Activated CD4-positive, alpha-beta T cell treated with anti-CD3 and anti-CD28 coated beads, Interleukin-2, Interleukin-4, amounts not matched to agents 100 ng/mL and 50 ng/mL, durations not matched to agents 16 hours and 8 hours (primary cell): ENCODE measurements at regions not wholly inside any gene's neighbourhood (a gene's known extent, or its start where the extent isn't known, plus 50 kb on each side); places are given as distances from the start of the nearest gene placed in this dataset.
A peak's percentile ranks its signal among the peaks of the same experiment; 100 is the strongest.
"Not testable (repeated sequence)": the region's sequence is repeated elsewhere in the genome, so short reads cannot be mapped to it uniquely, and the experiment has no call there.

Experiments used
- DNase-seq: peaks from one replicate; pipeline ENCODE4 v3.0.0-alpha.2; 2020; ENCODE audit warnings: low spot score

DNA sequence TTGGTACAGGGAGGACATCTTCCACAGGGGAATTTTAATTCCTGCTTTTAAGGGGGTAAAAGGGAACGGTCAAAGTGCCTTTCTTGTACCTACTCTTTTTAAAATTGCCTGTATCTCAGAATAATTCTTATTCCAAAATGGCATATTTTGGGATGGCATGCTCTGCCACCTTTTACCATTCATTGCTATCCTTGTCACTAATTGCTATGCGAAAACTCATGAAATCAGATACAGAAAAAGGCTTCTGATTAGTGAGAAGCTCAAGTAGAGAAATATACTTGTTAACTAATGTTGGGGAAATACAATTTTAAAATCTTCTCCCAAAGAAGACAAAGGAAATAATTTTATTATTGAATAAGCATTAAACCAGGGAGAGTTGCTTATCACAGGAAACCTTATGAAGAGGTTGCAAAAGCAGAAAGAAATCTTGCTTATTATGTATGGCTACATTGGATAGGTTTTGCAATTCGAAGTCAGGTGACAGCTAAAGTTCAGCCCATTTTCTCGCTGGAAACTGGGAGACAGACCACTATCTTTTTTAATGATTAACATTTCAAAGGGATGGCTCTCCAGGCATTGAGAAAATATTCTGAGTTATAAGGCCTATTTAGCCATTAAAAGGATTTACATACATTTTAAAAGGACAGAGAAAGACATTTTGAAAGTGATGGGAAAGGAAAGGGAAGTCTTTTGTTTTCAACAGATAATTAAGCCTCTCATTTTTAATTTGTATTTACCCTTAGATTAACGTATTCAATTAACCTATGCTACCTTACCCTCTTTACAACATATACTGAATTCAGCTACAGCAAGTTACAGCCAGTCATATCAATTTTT, 110.3 kb upstream of the PRSS16 start:
- DNase-seq, result no peak

DNA sequence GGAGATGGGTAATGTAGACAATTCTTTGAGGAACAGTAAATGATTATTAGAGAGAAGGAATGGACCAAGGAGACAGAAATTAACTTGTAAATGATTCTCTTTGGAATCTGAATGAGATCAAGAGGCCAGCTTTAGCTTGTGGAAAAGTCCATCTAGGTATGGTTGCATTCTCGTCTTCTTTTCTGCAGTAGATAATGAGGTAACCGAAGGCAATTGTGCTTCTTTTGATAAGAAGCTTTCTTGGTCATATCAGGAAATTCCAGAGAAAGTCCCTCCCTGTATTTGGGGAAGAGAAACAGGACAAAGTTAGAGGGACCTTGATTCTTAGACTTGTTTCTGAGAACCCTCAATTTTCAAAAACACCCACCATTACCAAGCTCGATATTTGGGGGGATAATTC, 109.1 kb upstream of the PRSS16 start:
- no peak for DNase-seq

DNA sequence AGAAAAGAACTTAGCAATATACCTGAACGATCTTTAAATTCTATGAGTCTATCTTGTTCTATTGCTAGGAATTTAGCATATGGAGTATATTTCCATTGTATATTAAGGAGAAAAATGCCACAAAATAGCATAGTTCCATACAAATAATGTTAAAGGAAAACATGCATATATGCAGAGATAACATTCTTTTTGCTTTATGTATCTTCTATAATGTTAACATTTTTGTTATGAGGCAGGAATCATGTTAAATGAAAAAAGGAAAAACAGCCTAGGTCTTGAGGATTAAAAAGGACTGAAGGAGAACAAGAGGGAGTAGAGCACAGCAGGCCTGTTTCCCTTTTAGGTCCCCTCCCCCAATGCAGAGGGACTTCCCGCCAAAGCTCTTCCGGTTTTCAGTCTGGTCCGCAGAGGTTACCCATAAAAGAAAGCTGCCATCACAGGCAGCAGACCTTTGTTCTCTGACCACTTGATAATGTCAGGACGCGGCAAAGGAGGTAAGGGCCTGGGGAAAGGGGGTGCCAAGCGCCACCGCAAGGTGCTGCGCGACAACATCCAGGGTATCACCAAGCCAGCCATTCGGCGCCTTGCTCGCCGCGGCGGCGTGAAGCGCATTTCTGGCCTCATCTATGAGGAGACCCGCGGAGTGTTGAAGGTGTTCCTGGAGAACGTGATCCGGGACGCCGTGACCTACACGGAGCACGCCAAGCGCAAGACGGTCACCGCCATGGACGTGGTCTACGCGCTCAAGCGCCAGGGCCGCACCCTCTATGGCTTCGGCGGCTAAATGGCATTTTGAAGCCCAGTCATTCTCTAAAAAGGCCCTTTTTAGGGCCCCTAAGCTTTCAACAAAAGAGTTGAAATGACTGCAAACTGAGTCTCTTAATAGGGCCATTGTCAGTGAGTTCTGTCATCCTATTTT, 108.4 kb upstream of the PRSS16 start:
- peak; percentile 94 for DNase-seq

DNA sequence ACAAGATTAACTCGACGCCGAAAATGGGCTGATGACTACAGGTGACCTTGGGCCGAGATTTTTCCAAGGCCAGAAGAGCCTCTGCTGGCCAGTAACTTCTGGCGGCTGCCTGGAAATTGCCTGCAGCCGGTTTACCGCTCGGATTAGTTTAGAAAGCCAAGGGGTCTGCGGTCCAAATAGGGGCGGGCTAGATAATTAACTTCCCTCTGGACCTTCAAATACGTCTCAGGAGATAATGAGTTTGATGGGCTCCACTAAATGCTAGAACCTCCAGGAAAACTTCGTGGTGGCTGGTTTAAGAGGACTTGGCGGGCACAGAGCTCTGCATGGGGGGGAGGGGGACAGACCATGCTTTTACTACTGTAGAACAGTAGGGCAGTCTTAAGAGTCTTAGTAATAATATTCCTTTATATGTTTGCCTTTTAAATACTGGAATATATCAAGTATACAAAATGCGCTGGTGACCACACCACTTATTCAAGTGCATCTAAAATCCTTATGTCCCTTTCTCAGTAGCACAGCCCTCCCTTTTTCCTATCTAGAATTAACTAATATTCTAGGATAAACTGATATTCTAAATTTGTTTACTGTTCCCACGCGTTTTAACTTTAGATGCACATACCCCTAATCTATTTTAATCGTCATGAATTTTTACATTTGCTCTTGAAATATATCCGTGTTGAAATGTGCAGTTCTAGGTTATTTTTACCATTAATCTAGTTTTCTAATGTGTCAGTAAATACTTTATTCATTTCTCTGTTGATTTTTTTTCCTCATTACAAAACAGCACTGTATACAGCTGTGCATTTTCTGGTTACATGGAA, 107.5 kb upstream of the PRSS16 start:
- DNase-seq, result peak; percentile 71

DNA sequence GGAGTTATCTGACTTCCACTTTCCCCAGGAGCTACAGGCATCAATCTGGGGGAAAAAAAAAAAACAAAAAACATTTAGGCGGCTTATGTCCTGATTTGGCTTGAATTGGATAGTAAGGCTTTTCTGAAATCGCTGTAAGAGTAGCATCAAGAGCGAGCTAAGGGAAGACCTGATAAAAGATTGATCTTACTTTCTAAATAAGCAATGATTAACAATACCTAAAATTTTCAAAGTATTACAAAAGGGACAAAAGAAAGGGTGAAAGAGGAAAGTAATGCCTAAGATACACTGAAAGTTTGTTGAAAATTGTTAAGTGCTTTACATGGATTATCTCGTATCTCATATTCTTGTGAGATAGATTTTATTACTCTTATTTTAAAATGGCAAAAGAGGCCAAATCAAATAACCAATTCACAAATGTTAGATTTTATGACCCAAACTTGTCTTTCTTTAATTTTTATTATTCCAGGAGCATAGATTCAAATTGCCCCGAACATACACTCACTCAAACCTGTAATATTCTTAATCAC, 106.4 kb upstream of the PRSS16 start:
- no peak for DNase-seq

DNA sequence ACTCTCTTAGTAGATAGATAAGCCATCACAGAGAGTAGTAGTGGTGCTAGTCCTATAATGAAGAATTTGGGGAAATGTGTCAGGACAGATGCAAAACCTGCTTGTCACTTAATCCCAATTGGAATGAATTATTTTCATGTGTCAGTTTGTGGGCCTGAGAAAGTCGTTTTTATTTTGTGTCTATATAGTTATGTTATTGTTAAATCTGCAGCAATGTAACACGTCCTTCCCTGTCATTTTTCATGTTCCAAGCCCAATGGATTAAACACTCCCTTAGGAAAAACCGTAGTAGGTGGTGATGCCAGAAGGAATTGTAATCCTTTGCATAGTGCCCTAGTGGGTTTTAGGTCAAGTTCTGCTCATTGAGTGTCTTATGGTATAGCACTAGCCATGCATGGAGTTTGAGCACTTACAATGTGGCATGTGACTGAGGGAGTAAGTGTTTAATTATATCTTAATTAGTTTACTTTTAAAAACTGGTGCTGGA, 105.9 kb upstream of the PRSS16 start:
- DNase-seq, result no peak

DNA sequence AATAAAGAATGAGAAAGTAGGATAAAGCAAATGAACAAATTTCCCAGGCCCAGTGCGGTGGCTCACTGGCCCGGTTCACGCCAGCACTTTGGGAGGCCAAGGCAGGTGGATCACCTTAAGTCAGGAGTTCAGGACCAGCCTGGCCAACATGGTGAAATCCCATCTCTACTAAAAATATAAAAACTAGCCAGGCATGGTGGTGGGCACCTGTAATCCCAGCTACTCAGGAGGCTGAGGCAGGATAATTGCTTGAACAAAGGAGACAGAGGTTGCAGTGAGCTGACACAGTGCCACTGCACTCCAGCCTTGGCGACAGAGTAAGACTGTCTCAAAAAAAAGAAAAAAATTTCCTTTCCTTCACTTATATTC, 104.5 kb upstream of the PRSS16 start:
- not testable (repeated sequence) for DNase-seq

DNA sequence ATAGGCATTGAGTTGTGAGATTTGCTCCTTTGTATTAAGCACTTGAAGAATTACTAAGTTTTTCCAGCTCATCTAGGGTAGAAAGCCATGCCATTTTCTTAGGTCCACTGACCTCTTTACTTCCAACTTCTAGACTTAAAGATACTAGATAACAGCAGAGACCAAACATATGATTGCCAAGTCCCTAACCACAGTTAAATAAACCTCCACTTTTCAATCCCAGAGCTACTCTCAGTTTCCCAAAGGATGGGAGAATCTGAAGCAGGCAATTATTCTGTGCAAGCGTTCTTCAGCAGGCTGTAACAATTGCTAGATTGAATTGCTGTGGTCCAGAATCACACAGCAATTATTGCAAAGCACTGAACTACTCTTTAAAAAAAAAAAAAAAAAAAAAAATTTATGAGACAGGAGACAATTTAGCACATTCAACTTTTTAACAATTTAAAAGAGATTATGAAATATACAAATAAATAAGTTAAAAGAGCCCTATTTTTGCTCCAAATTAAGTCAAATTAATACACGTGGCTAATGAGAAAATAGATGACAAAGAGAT, 104.0 kb upstream of the PRSS16 start:
- DNase-seq, result no peak

DNA sequence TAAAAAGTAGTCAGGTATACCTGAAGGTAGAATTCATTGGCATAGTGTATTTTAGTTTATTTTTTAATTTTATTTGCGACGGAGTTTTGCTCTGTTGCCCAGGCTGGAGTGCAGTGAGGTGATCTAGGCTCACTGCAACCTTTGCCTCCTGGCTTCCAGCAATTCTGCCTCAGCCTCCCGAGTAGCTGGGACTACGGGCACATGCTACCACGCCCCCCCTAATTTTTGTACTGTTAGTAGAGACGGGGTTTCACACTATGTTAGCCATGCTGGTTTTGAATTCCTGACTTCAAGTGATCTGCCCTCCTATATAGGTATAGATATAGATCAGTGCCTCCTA, 102.8 kb upstream of the PRSS16 start:
- DNase-seq, result no peak

DNA sequence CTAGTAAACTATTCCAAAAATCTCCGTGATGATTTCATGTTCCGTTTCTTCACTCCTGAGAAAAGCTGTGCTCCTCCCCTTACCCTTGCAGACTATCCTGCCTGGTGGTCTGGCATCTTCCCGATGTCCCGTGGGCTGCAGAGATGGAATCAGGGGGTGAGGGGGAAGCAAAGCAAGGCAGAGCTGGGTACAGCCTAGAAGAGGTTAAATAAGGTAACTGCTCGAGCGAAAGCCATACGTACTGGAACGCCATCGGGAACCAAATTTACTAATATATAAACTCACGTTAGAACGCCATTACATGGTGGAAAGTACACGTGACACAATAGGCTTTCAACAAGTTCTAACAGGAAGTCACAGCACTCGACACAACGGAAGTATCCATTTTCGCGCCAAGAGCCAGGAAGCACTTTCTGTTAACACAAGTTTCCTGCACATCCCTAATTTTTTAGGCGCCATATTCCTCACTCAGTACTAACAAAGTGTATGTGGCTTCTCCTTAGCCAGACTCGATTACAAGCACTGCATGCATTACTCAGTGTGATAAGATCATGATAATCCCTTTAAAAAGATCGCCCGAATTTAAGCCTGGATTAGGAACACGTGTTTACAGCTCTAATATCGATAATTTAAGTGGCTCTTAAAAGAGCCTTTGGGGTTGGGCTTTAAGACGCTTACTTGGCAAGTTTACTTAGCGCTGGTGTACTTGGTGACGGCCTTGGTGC, 101.6 kb upstream of the PRSS16 start:
- peak; percentile 92 for DNase-seq

DNA sequence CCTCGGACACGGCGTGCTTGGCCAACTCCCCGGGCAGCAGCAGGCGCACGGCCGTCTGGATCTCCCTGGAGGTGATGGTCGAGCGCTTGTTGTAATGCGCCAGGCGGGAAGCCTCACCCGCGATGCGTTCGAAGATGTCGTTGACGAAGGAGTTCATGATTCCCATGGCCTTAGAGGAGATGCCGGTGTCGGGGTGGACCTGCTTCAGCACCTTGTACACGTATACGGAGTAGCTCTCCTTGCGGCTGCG, 101.1 kb upstream of the PRSS16 start:
- DNase-seq, result not testable (repeated sequence)

DNA sequence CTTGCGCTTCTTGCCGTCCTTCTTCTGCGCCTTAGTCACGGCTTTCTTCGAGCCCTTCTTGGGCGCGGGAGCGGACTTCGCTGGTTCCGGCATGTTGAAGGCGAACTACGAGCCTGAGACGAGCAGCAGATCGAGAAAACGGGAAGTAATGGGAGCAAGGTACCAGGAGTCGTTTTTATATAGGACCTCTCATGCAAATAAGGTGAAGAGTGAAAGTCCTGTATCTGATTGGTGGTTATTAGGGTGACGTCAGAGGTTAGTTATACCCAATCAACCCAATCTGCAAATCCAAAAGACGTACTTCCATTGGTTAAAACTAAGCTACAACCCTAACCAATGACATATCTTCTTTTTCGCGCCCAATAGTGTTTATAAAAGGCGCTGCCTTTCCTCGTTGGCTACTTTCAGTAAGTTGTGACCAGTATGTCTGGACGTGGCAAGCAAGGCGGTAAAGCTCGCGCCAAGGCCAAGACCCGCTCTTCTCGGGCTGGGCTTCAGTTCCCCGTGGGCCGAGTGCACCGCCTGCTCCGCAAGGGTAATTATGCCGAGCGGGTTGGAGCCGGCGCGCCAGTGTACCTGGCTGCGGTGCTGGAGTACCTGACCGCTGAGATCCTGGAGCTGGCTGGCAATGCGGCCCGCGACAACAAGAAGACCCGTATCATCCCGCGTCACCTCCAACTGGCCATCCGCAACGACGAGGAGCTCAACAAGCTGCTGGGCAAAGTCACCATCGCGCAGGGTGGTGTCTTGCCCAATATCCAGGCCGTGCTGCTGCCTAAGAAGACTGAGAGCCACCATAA, 100.6 kb upstream of the PRSS16 start:
- DNase-seq, result peak; percentile 97

DNA sequence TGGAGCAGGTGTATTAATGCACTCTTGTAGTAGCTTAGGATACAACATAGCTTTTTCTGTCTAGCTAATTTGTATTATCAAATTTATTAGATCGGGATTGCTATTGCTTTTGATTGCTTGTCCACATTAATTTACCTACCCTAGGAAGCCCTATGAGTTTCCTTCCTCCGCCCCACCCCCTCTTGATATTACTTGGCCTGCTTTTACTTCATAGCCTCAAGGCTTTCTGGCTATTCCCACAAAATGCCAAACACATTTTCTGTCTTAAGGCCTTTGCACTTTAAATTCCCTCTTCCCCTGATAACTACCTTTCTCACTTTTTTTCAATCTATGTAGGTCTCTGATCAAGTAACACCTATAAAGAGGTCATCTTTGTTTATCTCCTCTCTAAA, 99.1 kb upstream of the PRSS16 start:
- no peak for DNase-seq

DNA sequence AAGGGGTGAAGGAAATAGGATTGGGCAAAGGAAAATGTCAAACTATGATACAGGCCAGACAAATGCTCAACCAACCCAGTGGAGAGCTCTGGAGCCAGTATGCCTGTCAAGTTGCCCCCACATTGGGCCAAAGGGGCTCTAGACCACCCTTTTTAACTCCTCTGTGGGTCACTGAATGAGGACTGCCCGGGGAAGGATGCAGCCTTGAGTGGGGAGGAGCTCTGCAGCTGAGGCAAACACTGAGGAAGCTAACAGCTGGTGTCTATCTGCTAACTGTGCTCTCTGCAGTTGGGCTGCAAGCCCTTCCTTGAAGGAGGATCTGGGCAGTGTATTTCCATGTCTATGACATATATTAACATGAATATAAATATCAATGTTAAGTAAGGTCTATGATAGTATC, 98.4 kb upstream of the PRSS16 start:
- DNase-seq, result no peak

DNA sequence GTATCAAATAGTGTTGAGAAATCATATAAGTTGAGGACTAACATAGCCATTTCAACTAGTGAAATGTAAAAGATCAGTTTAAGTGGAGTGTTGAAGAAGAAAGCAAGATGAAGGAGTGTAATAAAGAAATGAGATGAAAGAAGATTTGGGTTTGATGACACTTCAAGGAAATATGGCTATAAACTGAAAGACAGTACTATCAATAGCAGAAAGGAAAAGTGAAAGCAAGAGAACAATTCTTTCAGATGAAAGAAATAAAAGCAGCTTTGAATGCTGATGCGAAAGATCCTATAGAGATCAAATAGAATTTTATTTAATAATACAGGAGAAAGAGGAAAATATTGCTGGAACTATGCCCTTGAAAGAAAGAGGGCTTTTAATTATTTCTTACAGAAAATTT, 92.8 kb upstream of the PRSS16 start:
- DNase-seq, result no peak

DNA sequence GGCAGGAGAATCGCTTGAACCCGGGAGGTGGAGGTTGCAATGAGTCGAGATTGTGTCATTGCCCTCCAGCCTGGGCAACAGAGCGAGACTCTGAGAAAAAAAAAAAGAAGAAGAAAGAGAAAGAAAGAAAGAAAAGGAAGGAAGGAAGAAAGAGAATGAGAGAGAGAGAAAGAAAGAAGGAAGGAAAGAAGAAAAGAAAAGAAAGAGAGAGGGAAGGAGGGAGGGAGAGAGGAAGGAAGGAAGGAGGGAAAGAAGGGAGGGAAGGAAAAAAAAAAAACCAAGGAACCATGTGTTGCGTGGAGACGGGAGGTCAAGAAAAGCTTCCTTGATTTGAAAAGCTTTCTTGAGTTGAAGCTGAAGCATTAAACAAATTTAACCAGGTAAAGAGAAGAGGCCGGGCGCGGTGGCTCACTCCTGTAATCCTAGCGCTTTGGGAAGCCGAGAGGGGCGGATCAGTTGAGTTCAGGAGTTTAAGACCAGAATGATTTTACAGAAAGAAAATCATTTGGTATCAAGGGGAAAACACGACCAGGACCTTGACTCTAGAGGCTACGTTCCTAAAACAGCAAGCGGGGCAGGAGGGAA, 90.5 kb upstream of the PRSS16 start:
- DNase-seq, result no peak

DNA sequence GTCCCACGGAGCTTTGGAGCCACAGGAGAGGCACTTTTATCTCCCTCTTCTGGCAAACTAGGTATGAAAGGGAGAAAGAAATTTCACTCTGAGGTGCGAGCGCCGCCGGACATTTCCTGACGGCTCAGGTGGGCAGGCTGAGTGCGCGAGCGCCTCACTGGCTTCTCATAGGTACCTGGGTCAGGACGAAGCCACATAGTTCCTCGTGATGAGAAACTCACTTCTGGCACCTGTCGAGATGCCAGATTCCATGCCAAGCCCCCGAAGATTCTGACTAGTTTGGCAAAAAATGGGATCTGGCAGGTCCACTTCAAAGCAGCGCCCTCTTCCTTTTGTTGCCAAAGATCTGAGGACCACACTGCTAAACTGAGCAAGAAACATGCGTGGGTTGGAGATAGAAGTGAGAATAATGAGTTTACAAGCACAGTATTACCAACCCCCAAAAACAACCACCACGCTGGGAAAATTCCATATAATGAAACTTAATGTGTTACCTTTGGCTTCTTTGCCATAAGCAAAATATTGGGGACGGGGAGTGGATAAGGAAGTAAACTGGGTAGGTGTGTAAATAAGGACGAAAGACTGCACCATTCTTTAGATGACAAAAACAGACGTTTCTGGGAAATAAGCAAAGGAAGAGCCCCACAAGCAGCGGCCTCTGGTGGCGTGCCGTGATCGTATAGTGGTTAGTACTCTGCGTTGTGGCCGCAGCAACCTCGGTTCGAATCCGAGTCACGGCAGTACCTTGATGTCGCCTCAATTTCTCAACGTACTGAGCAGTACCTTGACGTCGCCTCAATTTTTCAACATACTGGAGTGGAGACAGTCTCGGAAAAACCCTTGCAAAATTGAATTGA, 89.8 kb upstream of the PRSS16 start:
- peak; percentile 88 for DNase-seq

DNA sequence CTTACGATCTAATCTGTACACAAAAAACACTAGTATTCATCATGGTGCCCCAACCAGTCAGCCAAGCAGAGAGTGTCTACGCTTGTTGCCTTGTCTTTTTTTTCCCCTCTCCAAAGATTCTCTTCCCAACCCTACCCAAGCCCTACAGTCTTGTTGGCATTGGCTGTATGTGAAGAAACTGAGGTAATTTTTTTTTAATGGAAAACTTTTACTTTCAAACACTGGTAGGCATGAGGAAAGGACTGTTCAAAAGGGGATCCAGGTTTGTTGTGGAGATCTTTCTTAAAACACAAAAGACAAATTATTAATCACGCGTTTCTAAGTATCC, 89.2 kb upstream of the PRSS16 start:
- no peak for DNase-seq

DNA sequence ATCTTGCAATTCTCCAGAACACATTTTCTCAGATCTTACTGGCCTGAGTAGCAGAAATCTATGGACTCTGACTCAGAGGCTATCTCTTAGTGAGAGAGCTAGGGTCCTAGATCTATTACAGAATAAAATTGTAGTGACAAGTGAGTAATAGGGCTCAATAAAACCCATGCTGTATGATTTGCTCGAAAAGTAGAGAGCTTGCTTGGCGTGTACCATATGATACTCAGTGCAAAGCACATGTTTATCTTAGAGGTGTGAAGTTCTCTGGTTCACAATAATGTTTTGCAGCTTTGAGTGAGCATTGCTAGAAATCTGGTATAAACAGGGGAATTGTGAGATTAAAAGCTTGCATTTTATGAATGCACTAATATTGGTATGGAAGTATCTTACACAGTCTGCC, 87.8 kb upstream of the PRSS16 start:
- DNase-seq, result no peak
